ENCODE measurements at regions not wholly inside any gene's neighbourhood (a gene's known extent, or its start where the extent isn't known, plus 50 kb on each side); places are given as distances from the start of the nearest gene placed in this dataset.
"Not testable (repeated sequence)": the region's sequence is repeated elsewhere in the genome, so short reads cannot be mapped to it uniquely, and the experiment has no call there.

DNA sequence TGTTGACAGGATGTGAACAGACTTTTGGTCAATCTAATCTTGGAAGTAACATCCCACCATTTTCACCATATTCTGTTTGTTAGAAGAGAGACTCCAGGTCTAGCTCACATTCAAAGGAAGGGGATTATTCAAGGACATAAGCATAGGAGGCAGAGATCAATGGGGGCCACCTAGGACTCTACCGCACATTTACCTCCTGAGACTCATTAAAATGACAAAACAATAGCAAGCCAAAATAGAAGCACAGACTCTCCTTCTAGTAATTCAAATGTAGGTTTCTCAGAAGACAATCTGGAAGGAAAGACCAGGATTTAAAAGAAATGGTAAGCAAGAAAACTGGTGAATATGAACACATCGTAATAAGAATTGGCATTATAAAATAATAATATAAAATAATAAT is 156.4 kb upstream of the KYNU start:
- no peak for FAIRE-seq
- DNase-seq (ENCODE audit: extremely low spot score, insufficient read length, low read depth) = no peak

DNA sequence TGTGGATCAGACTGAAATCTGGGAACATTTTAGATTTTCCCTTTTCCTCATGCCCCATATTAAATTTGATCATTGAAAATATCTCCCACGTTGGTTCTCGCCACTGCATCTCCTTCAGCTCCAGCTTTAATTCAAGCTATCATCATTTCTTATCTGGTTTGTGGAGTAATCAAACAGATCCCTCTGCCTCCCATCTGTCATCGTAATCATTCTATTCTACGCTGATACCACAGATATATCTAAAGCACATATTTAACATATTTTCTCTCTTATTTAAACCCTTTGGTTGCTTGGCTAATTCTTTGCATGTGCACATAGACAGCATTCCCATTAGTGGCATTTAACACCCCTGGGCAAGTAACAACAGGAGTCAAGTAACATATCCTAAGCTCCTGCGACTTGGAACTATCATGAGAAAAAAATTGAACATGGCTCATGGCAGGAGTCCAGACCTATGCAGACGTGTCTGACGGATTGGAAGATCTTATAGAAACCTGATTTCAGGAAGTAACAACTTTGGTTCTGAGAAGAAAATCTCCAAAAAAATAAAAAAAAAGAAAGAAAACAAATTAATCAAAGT is 158.8 kb upstream of the KYNU start:
- FAIRE-seq (no peak), DNase-seq (ENCODE audit: extremely low spot score, insufficient read length, low read depth) (no peak)

DNA sequence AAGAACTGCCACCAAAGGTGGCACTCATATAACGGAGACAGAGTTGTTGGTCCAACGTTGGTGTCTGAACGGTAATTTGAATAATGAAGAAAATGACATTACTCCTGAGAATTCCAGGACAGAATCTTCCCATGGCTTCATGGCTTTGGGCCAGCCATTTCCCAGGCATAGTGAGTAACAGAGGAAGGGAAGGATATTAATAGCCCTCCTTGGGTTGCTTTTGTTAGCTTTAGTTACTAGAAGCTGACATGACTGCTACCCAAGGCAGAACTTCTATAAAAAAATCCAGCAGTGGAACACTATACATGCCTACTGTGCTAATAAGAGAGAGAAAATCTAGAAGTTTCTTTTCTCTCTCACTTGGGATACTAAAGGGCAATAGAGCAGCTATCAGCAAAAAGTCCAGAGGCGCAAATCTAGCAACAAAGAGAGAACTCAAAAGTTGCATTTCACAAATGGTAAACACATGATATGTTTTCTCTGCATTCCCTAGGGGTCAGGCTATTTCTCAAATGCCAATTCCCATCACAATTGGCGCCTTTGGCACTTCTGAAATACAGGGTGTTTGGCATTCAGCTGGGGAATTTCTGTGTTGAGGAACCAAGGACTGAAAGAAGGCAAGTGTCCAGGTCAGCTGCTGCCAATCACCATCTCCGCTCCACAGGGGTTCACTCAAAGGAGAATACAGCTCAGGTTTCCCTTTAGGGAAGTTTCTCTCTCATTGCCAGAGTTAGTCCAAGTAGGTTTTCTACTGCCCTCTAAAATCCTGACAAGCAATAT is 160.8 kb upstream of the KYNU start:
- DNase-seq (ENCODE audit: extremely low spot score, insufficient read length, low read depth) (no peak), FAIRE-seq (no peak)

DNA sequence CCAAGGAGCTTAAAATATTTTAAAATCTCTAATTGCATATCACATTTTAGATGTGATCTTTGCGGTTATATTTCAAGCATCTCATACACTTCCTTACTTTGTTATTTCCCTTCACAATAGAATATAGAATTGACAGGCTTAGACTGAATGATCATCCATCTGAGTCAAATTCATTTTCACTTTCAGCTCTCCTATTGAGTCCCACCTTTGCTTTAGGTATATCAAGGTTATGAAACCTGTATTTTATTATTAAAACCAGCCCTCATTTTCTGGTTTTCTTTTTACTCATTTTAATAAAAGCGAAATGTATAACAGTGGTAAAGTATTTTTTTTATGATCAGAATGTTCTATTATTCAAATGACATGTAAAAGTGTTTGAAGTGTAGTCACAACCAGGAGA is 162.9 kb upstream of the KYNU start:
- FAIRE-seq (no peak), DNase-seq (ENCODE audit: extremely low spot score, insufficient read length, low read depth) (no peak)

DNA sequence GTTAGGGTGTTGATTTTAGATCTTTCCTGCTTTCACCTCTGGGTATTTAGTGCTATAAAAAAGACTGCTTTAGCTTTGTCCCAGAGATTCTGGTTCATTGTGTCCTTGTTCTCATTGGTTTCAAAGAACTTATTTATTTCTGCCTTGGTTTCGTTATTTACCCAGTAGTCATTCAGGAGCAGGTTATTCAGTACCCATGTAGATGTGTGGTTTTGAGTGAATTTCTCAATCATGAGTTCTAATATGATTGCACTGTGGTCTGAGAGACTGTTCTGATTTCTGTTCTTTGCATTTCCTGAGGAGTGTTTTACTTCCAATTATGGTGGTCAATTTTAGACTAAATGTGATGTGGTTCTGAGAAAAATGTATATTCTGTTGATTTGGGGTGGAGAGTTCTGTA is 167.1 kb upstream of the KYNU start:
- FAIRE-seq = no peak

DNA sequence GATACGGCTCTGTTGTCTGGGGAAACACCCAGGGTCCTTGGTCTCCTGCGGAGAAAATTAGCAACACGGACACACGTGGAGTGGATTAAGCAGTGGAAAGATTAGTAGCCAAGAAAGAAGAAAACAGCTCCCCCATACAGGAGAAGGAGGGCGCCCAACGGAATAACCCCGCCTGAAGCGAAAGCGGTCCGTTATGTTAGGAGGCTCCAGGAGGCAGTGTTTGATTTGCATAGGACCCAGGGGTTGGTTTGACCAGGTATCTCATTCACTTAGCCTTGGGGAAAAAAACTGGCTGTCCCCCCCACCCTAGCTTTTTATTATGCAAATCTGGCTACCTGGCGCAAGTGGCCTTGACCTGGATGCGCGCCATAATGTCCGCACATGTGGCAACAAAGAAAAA is 170.1 kb upstream of the KYNU start:
- no peak for DNase-seq (ENCODE audit: extremely low spot score, insufficient read length, low read depth)
- no peak for FAIRE-seq

More for the DNA sequence above, 167.1 kb upstream of the KYNU start:
- no peak for DNase-seq (ENCODE audit: extremely low spot score, insufficient read length, low read depth)

DNA sequence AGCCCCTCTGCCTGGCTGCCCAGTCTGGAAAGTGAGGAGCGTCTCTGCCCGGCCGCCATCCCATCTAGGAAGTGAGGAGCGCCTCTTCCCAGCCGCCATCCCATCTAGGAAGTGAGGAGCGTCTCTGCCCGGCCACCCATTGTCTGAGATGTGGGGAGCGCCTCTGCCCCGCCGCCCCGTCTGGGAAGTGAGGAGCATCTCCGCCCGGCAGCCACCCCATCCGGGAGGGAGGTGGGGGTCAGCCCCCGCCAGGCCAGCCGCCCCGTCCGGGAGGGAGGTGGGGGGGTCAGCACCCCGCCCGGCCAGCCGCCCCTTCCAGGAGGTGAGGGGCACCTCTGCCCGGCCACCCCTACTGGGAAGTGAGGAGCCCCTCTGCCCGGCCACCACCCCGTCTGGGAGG is 175.1 kb upstream of the KYNU start:
- not testable (repeated sequence) for DNase-seq (ENCODE audit: extremely low spot score, insufficient read length, low read depth); FAIRE-seq

DNA sequence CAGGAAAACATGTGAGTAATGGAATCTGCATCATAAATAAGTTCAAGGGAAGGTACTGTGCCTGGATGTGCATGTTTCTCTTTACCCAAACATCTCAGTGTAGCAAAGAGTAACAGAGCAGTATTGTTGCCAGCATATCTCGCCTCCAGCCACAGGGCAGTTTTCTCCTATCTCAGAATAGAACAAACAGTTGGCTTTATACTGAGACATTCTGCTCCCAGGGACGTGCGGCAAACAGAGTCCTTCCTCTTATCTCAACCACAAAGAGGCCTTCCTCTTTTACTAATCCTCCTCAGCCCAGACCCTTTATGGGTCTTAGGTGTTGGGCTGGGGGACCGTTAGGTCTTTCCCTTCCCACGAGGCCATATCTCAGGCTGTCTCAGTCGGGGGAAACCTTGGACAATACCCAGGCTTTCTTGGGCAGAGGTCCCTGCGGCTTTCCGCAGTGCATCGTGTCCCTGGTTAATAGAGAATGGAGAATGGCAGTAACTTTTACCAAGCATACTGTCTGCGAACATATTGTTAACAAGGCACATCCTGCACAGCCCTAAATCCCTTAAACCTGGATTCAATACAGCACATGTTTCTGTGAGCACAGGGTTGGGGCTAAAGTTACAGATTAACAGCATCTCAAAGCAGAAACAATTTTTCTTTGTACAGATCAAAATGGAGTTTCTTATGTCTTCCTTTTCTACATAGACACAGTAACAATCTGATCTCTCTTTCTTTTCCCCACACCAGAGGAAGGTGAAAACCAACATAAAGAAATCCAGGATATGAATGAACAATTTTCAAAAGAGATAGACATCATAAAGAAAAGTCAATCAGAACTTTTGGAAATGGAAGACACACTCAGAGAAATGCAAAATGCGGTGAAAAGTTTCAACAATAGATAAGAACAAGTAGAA is 181.9 kb upstream of the KYNU start:
- not testable (repeated sequence) for DNase-seq (ENCODE audit: extremely low spot score, insufficient read length, low read depth); FAIRE-seq

DNA sequence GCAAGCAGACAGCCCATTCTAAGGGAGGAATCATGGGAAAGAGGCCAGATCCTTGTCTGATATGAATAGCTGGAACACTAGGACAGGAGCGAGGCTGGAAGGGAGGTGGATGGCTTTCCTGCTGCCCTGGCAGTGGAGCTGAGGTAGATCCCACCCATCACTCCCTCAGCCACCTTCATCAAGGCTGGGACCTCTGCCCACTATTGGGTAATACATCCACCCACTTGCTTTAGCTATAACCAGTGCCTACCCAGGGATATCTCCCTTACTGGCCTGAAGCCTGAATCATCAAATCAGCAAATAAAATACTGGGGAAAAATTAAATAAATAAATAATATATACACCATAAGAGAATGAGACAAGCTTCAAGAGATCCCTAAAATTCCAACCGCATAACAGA is 183.2 kb upstream of the KYNU start:
- no peak for FAIRE-seq
- DNase-seq (ENCODE audit: extremely low spot score, insufficient read length, low read depth) = no peak

DNA sequence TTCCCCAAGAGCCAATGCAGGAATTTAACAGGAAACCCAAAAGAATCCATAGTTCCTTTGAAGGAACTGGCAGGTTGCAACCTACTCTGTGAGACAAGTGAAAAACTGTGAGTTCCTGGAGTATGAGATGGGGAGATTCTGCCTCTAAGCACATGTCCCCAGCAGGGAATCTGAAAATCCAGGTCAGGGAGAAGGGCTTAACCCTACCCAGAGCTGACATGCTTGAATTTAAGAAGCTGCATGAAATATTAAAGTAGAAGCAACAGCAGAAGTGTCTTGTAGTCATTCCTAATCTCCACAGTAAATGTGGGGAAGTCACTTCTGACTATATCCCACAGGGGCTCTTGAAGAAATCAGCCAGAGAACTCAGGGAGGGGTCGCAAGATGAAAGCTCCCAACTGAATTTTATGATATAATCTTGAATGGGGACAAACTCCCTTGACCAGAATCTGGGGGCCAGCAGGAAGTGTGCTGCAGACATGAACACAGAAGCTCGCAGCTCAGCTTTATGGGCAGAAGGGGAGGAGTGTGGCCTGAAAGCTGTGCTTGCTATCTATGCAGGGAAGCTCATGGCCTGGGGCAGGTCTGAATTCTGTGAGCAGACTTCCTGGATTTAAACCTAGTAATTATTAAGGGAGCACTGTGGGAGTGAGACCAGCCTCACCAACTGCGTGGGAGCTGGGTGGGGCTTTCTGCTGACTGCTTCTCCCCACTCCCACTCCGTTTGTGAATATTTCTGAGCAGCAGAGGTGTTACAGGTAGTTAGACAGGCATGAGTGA is 184.1 kb upstream of the KYNU start:
- no peak for DNase-seq (ENCODE audit: extremely low spot score, insufficient read length, low read depth)
- no peak for FAIRE-seq

DNA sequence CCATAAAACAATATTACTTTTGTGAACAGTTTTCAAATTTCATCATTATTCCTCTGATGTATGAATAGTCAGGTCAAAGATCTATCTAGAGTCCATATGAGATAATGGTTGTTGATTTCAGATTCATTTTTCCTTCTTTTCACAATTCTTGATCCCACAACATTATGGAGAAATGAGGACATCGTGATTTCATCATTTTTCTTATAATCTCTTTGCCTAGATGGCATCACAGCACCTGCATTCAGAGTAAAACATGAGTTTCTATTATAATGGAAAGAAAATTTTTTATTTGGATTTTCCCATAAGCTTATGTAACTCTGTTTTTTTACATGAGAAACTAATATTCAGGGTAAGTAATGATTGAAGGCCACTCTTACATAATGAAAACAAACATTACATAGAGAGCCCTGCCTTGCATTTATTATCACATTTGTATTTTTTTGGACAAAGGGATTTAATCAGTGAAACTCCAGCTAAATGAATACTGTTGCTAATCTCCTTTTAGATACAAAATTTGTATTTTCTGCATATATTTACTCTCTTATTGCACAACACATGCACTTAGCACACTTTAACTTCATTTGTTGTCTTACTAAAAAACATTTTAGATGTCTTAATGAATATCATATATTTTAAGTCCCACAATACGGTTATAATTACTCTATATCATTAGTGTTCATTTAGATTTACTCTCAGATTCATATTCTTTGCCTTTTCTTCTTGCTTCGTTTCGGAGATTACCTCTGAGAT is 188.4 kb upstream of the KYNU start:
- FAIRE-seq (no peak), DNase-seq (ENCODE audit: extremely low spot score, insufficient read length, low read depth) (no peak)

DNA sequence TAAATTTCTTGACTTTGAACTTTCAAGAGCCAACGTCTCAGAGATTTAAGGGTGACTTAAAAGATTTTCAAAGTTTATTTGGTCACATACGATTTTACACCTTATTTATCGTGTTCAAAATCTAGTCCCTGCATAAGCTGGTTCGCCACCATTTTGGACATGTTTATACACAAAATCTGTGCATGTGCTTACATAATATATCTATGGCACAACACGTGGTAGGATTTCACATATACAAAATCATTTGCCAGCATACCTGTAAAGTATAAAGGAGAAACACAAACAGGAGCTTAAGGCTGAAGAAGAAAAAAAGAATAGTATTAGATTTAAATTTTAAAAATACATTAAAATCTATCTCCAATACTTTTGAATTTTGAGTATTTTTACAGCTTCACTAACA is 190.0 kb upstream of the KYNU start:
- no peak for FAIRE-seq

DNA sequence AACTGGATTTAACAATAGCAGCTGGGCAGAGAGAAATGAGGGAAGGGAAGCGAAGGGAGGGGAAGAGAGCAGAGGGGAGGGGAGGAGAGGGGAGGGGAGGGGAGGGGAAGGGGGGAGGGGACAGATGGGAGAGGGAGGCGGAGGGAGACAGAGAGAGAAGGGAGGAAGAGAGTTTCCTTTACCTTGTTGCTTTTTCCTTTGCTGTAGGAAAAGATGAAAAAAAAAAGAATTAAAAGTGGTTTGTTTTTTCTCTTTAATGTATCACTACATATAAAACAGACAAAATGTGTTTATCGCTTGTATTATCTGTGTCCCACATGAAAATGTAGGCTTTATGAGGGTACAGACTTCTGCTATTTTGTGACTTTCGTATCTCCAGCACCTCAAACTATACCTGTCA is 190.4 kb upstream of the KYNU start:
- DNase-seq (ENCODE audit: extremely low spot score, insufficient read length, low read depth) (no peak), FAIRE-seq (no peak)

More for the DNA sequence above, 190.0 kb upstream of the KYNU start:
- no peak for DNase-seq (ENCODE audit: extremely low spot score, insufficient read length, low read depth)

DNA sequence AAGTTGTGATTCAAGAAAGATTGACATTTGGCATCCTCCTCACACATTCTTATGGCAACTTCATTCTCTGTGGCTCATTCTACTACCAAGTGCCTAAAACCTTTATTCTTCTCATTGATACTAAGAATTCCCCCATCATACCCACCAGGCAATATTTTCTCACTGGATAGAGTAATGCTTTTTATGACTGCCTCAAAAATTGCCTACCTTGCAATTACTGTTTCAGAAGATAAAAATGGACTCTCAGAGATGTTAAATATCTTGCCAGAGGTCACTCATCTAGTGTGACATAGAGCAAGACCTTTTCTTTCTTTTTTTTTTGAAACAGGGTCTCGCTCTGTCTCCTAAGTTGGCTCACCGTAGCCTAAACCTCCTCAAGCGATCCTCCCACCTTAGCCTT is 192.8 kb upstream of the KYNU start:
- DNase-seq (ENCODE audit: extremely low spot score, insufficient read length, low read depth) (no peak), FAIRE-seq (no peak)

DNA sequence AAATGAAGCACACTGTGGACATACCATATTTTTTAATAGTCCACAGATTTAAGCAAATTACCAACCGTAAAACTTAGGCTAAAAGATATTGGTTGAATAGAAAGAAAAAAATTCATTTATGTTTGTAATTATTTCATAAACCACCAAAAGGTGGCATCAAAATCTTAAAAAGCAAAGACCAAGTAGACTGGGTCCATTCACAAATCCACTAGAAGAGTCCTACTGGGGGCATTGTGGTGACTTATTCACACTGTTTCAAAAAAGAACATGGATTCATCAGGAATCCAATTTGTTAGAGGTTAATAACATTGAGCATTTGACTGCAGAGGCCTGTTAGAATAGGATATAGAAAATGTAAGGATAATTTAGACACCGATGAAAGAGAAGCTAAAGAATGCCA is 194.9 kb upstream of the KYNU start:
- FAIRE-seq (peak; percentile 9), DNase-seq (ENCODE audit: extremely low spot score, insufficient read length, low read depth) (no peak)

DNA sequence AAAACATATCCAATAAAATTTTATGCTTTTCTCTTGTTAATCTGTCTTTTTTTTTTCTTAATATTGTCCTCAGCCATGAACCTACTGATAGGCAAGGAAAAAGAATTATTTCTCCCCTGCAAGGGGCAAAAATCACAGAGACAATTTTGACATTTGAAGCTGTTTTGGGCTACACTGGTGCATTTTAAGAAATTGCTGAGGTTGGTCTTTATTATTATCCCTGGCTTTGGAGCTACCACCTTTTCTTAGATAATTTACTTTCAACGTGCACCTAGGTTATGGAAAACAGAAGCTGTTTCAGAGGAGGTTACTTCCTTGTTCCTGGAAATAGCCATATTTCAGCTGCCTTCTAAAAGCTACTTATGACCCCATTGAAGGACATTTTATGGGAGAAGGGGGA is 195.5 kb upstream of the KYNU start:
- DNase-seq (ENCODE audit: extremely low spot score, insufficient read length, low read depth) (no peak), FAIRE-seq (no peak)

DNA sequence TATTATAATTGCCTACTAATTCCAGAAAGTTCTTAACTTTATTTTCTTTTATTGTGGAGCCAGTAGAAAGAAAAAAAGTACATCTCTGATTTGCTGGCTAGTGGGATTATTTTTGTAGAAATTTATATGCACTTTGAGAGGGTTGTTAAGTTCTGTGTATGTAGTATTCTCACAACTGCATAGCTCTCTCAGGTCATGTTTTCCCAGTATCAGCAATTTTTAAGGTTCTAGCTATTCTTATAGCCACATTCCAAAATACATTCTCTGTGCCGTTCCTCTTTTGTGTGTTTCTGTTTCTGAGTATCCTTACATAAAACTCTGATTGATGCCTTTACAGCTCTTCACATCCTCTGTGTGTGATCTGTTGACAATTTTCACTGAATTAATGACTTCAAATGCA is 199.3 kb upstream of the KYNU start:
- DNase-seq (ENCODE audit: extremely low spot score, insufficient read length, low read depth) = no peak
- FAIRE-seq = no peak

DNA sequence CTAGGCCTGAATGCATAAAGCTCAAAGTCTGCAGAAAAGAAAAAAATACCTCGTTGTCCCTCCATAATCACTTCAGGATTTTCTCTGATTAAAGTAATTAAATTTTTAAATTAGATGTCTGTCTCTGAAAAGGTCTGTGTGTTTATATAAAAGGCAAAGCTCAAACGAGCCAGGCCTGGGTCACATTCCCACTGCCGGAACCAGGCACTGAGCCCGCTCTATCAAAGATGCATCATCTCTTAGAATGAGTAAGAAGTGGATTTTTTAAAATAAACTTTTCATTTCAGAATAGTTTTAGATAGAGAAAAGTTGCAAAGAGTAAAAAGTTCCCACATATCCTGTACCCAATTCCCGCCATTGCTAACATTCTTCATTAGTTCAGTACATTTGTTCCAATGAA is 202.1 kb upstream of the KYNU start:
- DNase-seq (ENCODE audit: extremely low spot score, insufficient read length, low read depth) (no peak), FAIRE-seq (no peak)

DNA sequence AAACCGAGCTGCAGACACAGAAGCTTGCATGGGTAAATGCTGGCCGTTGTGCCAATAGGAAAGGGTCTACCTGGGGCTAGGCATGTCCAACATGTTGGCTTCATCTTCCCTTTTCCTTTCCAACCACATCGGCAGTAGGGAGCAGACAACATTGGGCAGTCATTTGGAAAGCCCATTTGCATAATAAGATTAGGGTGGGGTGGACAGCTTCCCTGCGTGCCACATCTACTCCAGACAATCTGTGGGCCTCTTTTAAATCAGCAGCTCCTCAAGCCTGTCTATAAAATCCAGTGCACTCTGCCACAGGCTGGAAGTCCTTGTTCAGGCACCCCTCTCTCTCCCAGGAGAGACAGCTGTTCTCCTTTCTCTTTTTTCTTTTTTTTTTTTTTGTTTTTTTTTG is 203.6 kb upstream of the KYNU start:
- no peak for DNase-seq (ENCODE audit: extremely low spot score, insufficient read length, low read depth)
- no peak for FAIRE-seq

DNA sequence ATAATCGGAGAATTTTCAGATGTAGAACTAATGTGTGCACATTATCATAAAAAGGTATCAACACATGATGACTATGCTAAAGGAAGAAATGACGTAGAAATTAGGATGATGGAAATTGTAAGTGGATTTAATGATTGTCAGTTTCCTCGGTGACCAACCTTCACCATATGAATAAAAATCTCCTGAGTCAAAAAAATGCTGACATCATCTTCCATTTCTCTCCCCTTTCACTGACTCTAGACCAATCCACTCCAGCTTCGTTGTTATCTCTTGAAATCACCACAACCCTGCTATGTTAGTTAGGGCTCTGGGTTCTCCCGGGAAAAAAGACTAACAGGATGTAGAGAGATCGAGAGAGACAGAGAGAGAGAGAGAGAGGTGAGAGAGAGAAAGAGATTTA is 204.8 kb upstream of the KYNU start:
- DNase-seq (ENCODE audit: extremely low spot score, insufficient read length, low read depth) (no peak), FAIRE-seq (no peak)

Measured in GM18507 (cell line).